ENCODE measurements at regions not wholly inside any gene's neighbourhood (a gene's known extent, or its start where the extent isn't known, plus 50 kb on each side); places are given as distances from the start of the nearest gene placed in this dataset.

GRCh38 chr10:52390388-52390787, 76.3 kb downstream of the DKK1 start:
- H3K27me3 ChIP-seq (ENCODE audit: insufficient read depth, low read depth, low read length), result no peaks in the 10 kb centered on the region
- H3K9me2 ChIP-seq (ENCODE audit: insufficient read depth, low read length), result no peaks in the 10 kb centered on the region
- no peak overlapping the region for H3K27ac ChIP-seq (ENCODE audit: low read length)
- H3K4me3 ChIP-seq (ENCODE audit: low read length), result no peak overlapping the region
- no peaks in the 10 kb centered on the region for H3K9me3 ChIP-seq (ENCODE audit: low read length)
- no peak overlapping the region for H3K4me2 ChIP-seq (ENCODE audit: low read length)
- H3K36me3 ChIP-seq (ENCODE audit: insufficient read depth, low read length), result no peaks in the 10 kb centered on the region
- H3K79me2 ChIP-seq (replicated peaks; ENCODE audit: insufficient read depth, low read length), result no peaks in the 10 kb centered on the region
- TF ChIP-seq RAD21 (conservative IDR thresholded peaks at IDR 0.05) (no peak), CTCF (IDR thresholded peaks at IDR 0.05; ENCODE audit: poor library complexity, severe bottlenecking) (no peak), POLR2AphosphoS5 (IDR thresholded peaks at IDR 0.05) (no peak), SMC3 (conservative IDR thresholded peaks at IDR 0.05; ENCODE audit: poor library complexity) (no peak), TAF1 (IDR thresholded peaks at IDR 0.05; ENCODE audit: low read depth) (no peak), MXI1 (conservative IDR thresholded peaks at IDR 0.05; ENCODE audit: poor library complexity, severe bottlenecking) (no peak), EP300 (conservative IDR thresholded peaks at IDR 0.05; ENCODE audit: poor library complexity, severe bottlenecking) (no peak), EZH2 (IDR thresholded peaks at IDR 0.05; ENCODE audit: borderline replicate concordance, insufficient read depth, low read length, poor library complexity, severe bottlenecking) (no peak)
- TF ChIP-seq, protein P1, sequence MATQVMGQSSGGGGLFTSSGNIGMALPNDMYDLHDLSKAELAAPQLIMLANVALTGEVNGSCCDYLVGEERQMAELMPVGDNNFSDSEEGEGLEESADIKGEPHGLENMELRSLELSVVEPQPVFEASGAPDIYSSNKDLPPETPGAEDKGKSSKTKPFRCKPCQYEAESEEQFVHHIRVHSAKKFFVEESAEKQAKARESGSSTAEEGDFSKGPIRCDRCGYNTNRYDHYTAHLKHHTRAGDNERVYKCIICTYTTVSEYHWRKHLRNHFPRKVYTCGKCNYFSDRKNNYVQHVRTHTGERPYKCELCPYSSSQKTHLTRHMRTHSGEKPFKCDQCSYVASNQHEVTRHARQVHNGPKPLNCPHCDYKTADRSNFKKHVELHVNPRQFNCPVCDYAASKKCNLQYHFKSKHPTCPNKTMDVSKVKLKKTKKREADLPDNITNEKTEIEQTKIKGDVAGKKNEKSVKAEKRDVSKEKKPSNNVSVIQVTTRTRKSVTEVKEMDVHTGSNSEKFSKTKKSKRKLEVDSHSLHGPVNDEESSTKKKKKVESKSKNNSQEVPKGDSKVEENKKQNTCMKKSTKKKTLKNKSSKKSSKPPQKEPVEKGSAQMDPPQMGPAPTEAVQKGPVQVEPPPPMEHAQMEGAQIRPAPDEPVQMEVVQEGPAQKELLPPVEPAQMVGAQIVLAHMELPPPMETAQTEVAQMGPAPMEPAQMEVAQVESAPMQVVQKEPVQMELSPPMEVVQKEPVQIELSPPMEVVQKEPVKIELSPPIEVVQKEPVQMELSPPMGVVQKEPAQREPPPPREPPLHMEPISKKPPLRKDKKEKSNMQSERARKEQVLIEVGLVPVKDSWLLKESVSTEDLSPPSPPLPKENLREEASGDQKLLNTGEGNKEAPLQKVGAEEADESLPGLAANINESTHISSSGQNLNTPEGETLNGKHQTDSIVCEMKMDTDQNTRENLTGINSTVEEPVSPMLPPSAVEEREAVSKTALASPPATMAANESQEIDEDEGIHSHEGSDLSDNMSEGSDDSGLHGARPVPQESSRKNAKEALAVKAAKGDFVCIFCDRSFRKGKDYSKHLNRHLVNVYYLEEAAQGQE (IDR thresholded peaks at IDR 0.05; ENCODE audit: borderline replicate concordance), result no peak
- H3F3A ChIP-seq (ENCODE audit: insufficient read depth, low read length, poor library complexity, severe bottlenecking), result no peaks in the 10 kb centered on the region
- H2AFZ ChIP-seq (ENCODE audit: low read depth, low read length), result no peak overlapping the region
- H3K9ac ChIP-seq (ENCODE audit: low read length), result no peak overlapping the region
- H4K20me1 ChIP-seq (ENCODE audit: insufficient read depth), result no peaks in the 10 kb centered on the region

GRCh38 chr10:52391927-52392602, 78.0 kb downstream of the DKK1 start:
- Histone ChIP-seq H3K9ac (ENCODE audit: low read length) (no peak overlapping the region), H3K27ac (ENCODE audit: low read length) (no peak overlapping the region), H4K20me1 (ENCODE audit: insufficient read depth) (no peaks in the 10 kb centered on the region), H2AFZ (ENCODE audit: low read depth, low read length) (no peak overlapping the region), H3K4me2 (ENCODE audit: low read length) (no peak overlapping the region), H3K9me2 (ENCODE audit: insufficient read depth, low read length) (no peaks in the 10 kb centered on the region), H3K4me3 (ENCODE audit: low read length) (no peak overlapping the region), H3K27me3 (ENCODE audit: insufficient read depth, low read depth, low read length) (no peaks in the 10 kb centered on the region), H3K36me3 (ENCODE audit: insufficient read depth, low read length) (no peaks in the 10 kb centered on the region), H3K9me3 (ENCODE audit: low read length) (no peaks in the 10 kb centered on the region), H3F3A (ENCODE audit: insufficient read depth, low read length, poor library complexity, severe bottlenecking) (no peaks in the 10 kb centered on the region), H3K79me2 (replicated peaks; ENCODE audit: insufficient read depth, low read length) (no peaks in the 10 kb centered on the region)
- TF ChIP-seq EP300 (conservative IDR thresholded peaks at IDR 0.05; ENCODE audit: poor library complexity, severe bottlenecking) (no peak), EZH2 (IDR thresholded peaks at IDR 0.05; ENCODE audit: borderline replicate concordance, insufficient read depth, low read length, poor library complexity, severe bottlenecking) (no peak), CTCF (IDR thresholded peaks at IDR 0.05; ENCODE audit: poor library complexity, severe bottlenecking) (no peak), RAD21 (conservative IDR thresholded peaks at IDR 0.05) (no peak), SMC3 (conservative IDR thresholded peaks at IDR 0.05; ENCODE audit: poor library complexity) (no peak), POLR2AphosphoS5 (IDR thresholded peaks at IDR 0.05) (no peak), TAF1 (IDR thresholded peaks at IDR 0.05; ENCODE audit: low read depth) (no peak), MXI1 (conservative IDR thresholded peaks at IDR 0.05; ENCODE audit: poor library complexity, severe bottlenecking) (no peak)
- TF ChIP-seq, protein P1 (IDR thresholded peaks at IDR 0.05; ENCODE audit: borderline replicate concordance), result no peak

Measured in neural cell (in vitro differentiated cells).